Activated naive CD4-positive, alpha-beta T cell treated with anti-CD3 and anti-CD28 coated beads, Interleukin-2, amount 50 U/mL, for 72 hours (primary cell): ENCODE measurements at regions not wholly inside any gene's neighbourhood (a gene's known extent, or its start where the extent isn't known, plus 50 kb on each side); places are given as distances from the start of the nearest gene placed in this dataset.
A peak's percentile ranks its signal among the peaks of the same experiment; 100 is the strongest.

Source experiments
- ATAC-seq, 2 donors: fragments of 150-1000 bp; cut with Tn5 transposase; 2 replicates each; pipeline ENCODE4 v1.10.0; 2021; ENCODE audit warnings: mild to moderate bottlenecking in 2 of 2, moderate library complexity in 2 of 2
- DNase-seq, 2 donors: peaks; one replicate each; pipeline ENCODE4 v3.0.0; 2021 to 2022; ENCODE audit warnings: low spot score in 2 of 2
- H3K27ac Mint-ChIP-seq, 2 donors: one replicate each; pipeline ENCODE4 v1.8.0; 2022; ENCODE audit warnings: mild to moderate bottlenecking in 2 of 2, mixed read lengths in 2 of 2
- H3K36me3 Mint-ChIP-seq, 2 donors: one replicate each; pipeline ENCODE4 v1.8.0; 2022; ENCODE audit warnings: mixed read lengths in 2 of 2
- H3K9me3 Mint-ChIP-seq, 2 donors: one replicate each; pipeline ENCODE4 v1.8.0; 2022; ENCODE audit warnings: mixed read lengths in 2 of 2

DNA sequence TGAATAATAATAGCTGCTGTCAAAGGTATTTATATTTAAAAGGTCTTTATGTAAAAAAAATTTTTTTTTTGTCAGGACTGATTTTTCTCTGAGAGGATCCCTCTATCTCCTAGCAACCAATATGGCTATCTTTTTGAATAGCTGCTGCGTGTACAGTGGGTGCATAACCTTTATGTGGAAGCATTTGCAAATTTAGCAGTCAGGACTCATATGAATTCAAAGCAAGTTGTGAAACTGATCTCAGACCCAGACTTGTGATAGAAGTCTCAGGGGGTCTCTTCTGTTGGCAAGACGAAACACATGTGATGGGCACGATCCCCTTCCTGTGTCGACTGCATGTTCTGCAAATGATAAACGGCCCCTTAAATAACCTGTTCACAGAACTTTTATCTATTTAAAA, 114.1 kb upstream of the ARGLU1 start:
- no peaks in the 10 kb centered on the region for H3K9me3 Mint-ChIP-seq
- no peak for DNase-seq
- ATAC-seq = no peak
- H3K27ac Mint-ChIP-seq = no peak overlapping the region
- no peaks in the 10 kb centered on the region for H3K36me3 Mint-ChIP-seq

GRCh38 chr13:106681536-106681935, 113.6 kb upstream of the ARGLU1 start:
- ATAC-seq (no peak), DNase-seq (no peak)
- H3K9me3 Mint-ChIP-seq = no peaks in the 10 kb centered on the region
- H3K36me3 Mint-ChIP-seq = no peaks in the 10 kb centered on the region
- H3K27ac Mint-ChIP-seq = no peak overlapping the region

DNA sequence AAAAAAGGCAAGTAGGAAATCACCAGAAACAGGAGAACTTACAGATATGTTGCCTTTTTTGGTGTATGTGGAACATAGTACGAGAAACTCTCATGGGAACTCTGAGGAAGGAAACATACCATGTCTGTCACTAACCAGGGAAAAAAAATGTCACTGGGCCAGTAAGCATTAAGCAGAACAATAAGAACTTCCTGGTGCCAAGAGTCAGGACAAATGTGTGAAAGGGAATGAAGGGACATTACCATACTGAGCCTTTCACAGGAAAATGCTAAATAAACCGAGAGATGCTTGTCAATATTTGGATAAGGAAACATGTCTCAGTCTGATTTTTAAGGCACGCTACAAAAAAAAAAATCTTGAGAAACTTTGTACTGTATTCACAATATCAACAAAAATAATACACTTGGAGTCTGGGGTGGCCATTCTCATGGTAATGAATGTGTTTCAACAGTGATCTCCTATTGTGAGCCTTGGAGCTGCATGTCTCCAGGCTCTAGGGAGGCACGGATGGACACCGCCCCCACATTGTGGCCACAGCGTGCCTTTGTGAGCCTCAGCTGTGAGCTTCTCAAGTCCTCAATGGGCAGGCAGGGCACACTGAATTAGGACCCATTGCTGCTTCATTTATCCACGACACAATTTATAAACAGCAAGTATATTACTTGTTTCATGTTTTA, 113.0 kb upstream of the ARGLU1 start:
- ATAC-seq = no peak
- no peak for DNase-seq
- no peaks in the 10 kb centered on the region for H3K9me3 Mint-ChIP-seq

DNA sequence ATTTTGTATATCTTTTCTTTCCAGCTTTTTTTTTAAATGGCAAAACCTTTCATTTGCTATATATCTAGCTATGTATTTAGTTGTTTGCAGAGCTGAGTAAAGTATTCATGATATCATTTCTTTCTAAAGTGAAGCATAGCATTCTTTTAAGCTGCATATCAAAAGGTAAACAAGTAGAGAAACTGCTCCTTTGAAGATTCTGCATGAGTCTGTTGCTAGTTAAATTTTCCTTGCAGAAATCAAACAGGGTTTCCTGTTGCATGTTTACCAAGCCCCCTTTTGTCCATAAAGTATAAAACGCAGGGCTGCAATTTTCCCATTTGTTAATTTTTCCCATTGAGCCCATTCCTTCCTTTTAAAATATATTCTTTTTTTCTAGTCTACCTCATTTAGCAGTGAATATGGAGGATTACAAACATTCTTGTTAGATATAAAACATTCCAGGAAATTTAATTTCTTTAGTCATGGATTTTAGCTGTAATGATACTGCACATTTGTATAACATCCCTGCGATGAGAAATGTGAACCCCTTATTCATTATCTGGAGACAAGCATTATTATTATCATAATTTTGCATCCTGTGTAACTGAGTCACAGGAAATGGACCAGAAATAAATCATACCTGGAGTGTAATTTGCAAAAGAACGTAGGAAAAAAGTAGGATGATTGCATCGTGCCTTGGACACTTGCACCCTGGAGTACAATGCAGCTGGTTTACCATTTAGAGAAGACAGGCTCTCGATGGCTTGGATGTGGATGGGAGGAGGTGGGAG, 110.9 kb upstream of the ARGLU1 start:
- H3K36me3 Mint-ChIP-seq = no peaks in the 10 kb centered on the region
- no peaks in the 10 kb centered on the region for H3K9me3 Mint-ChIP-seq
- no peak for DNase-seq
- no peak for ATAC-seq
- no peak overlapping the region for H3K27ac Mint-ChIP-seq

More for the DNA sequence above, 113.0 kb upstream of the ARGLU1 start:
- no peak overlapping the region for H3K27ac Mint-ChIP-seq
- H3K36me3 Mint-ChIP-seq = no peaks in the 10 kb centered on the region

- H3K36me3 Mint-ChIP-seq = no peaks in the 10 kb centered on the region
- DNase-seq (no peak), ATAC-seq (no peak)
- H3K27ac Mint-ChIP-seq = no peak overlapping the region
- no peaks in the 10 kb centered on the region for H3K9me3 Mint-ChIP-seq
Measured at GRCh38 chr13:106675311-106675710, 107.4 kb upstream of the ARGLU1 start.

- ATAC-seq = no peak
- H3K27ac Mint-ChIP-seq = no peak overlapping the region
- no peaks in the 10 kb centered on the region for H3K36me3 Mint-ChIP-seq
- H3K9me3 Mint-ChIP-seq = no peaks in the 10 kb centered on the region
- no peak for DNase-seq
Measured at GRCh38 chr13:106660746-106661625, 93.0 kb upstream of the ARGLU1 start.

- Mint-ChIP-seq H3K36me3 (no peaks in the 10 kb centered on the region), H3K27ac (no peak overlapping the region), H3K9me3 (no peaks in the 10 kb centered on the region)
- no peak for ATAC-seq
- no peak for DNase-seq
Measured at GRCh38 chr13:106657104-106657503, 89.2 kb upstream of the ARGLU1 start.

DNA sequence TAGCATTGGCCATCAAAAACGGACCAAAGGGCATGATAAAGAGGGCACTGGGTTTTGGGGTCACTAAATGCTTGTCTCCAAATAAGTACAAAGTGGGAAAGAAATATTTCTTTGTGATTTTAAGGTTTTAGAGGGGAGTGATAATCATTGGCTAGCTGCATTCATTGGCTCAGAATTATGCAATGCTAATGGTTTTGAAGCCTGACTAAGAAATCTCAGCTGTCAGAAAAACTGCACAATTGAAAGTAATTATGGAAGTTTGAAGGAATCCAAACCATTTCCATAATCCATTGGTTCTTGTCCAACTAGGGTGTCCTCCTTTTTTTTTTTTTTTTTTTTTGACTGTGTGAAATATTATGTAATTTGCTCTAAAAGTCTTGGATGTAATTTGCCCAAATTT, 88.2 kb upstream of the ARGLU1 start:
- H3K9me3 Mint-ChIP-seq = no peaks in the 10 kb centered on the region
- ATAC-seq (no peak), DNase-seq (no peak)
- no peaks in the 10 kb centered on the region for H3K36me3 Mint-ChIP-seq
- H3K27ac Mint-ChIP-seq = no peak overlapping the region

DNA sequence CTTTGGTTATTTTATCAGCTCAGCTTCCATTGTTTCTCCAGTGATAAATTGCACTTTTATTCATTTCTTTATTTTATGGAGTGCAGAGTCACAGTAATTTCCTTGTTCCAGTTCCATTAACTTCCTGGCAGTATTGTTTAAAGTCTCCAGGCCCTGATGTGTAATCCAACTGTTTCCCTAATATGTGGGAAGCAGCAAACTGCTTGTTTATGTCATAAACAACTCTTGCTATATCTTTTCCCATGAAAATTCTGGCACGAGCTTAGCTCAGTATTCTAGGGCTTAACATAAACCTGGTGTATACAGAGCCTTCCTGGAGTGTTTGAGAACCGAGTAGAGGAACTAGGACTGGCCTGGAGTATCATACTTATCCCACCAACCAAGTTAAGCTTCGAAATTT, 83.5 kb upstream of the ARGLU1 start:
- H3K9me3 Mint-ChIP-seq = no peaks in the 10 kb centered on the region
- no peak overlapping the region for H3K27ac Mint-ChIP-seq
- DNase-seq (no peak), ATAC-seq (no peak)
- no peaks in the 10 kb centered on the region for H3K36me3 Mint-ChIP-seq

DNA sequence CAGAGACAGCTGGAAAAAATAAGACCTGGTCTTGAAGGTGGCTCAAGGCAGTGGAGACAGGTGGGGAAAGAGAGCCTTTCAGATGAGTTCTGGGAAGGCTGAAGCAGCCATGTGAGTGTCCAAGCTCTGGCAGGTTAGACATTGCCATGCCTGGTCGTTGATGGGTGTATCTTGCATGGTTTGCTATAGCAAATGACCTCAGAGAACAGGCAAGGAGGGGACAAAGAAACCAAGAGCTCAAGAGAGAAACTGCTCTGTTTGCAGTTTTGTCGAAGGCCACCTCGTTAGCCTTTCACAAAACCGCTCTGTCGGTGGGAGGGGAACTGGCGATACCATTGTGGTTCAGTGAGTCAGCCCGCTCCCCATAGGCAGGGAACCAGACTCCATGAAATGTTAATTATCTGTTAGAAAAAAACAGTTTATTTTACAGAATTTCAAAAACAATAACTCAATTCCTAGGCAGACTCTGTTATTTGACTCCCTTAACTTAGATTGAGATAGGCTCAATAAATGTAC, 82.8 kb upstream of the ARGLU1 start:
- DNase-seq (no peak), ATAC-seq (no peak)
- Mint-ChIP-seq H3K36me3 (no peaks in the 10 kb centered on the region), H3K9me3 (no peaks in the 10 kb centered on the region), H3K27ac (no peak overlapping the region)

DNA sequence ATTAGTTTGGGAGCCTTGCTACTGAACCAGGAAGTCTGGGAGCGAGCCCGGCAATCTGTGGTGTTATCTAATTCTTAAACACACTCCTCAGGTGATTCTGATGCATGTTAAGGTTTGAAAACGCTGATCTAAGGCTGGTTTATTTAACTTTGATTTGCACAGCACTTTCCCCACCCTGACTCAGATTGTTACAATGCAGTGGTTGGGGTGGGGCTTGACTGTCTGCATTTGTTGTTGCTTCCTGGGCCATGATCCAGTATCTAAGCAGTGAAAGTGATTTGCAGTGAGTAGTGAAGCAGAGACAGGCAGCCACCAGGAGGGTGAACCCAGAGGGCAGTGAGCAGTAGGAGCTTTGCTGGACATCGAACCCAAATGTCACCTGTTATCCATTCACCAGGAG, 81.6 kb upstream of the ARGLU1 start:
- ATAC-seq (no peak), DNase-seq (no peak)
- no peak overlapping the region for H3K27ac Mint-ChIP-seq
- no peaks in the 10 kb centered on the region for H3K9me3 Mint-ChIP-seq
- H3K36me3 Mint-ChIP-seq = no peaks in the 10 kb centered on the region

- Mint-ChIP-seq H3K36me3 (no peaks in the 10 kb centered on the region), H3K27ac (peak overlapping the region in 1 of 2 donors; percentile 44), H3K9me3 (peaks cover 0 to 4% of the 10 kb centered on the region in 2 donors)
- ATAC-seq (peak in 1 of 2 donors; percentile 44), DNase-seq (no peak)
Measured at GRCh38 chr13:106640515-106640914, 72.6 kb upstream of the ARGLU1 start.

GRCh38 chr13:106637519-106637918, 69.6 kb upstream of the ARGLU1 start:
- no peaks in the 10 kb centered on the region for H3K9me3 Mint-ChIP-seq
- no peak for DNase-seq
- no peaks in the 10 kb centered on the region for H3K36me3 Mint-ChIP-seq
- ATAC-seq = no peak
- H3K27ac Mint-ChIP-seq = no peak overlapping the region

- Mint-ChIP-seq H3K9me3 (no peaks in the 10 kb centered on the region), H3K27ac (no peak overlapping the region), H3K36me3 (no peaks in the 10 kb centered on the region)
- DNase-seq (no peak), ATAC-seq (no peak)
Measured at GRCh38 chr13:106636492-106636891, 68.6 kb upstream of the ARGLU1 start.

- no peaks in the 10 kb centered on the region for H3K36me3 Mint-ChIP-seq
- ATAC-seq = no peak
- no peak overlapping the region for H3K27ac Mint-ChIP-seq
- DNase-seq = no peak
- no peaks in the 10 kb centered on the region for H3K9me3 Mint-ChIP-seq
Measured at GRCh38 chr13:106635616-106636015, 67.7 kb upstream of the ARGLU1 start.

- DNase-seq (no peak), ATAC-seq (no peak)
- Mint-ChIP-seq H3K27ac (no peak overlapping the region), H3K9me3 (no peaks in the 10 kb centered on the region), H3K36me3 (no peaks in the 10 kb centered on the region)
Measured at GRCh38 chr13:106633321-106633720, 65.4 kb upstream of the ARGLU1 start.

DNA sequence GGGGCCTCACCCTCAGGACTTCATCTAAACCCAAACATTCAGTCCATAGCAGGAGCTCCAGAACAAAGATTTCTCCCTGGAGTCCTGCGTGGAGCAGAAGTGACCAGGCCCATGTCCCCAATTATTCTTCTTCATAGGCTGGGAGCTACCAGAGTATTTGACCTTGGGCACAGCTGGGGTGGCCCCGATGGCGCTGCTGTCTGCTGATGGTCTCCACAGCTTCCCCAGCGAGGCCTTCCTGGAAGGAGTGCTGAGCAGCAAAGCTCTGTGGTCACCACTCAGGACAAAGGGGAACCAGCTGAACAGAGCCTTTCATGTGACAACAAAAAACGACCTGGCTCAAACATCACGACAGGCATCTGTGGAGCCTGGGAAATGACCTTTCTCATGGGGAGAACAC, 62.7 kb upstream of the ARGLU1 start:
- H3K36me3 Mint-ChIP-seq = no peaks in the 10 kb centered on the region
- H3K27ac Mint-ChIP-seq = no peak overlapping the region
- ATAC-seq = no peak
- H3K9me3 Mint-ChIP-seq = no peaks in the 10 kb centered on the region
- DNase-seq = no peak
